ENCODE measurements at regions not wholly inside any gene's neighbourhood (a gene's known extent, or its start where the extent isn't known, plus 50 kb on each side); places are given as distances from the start of the nearest gene placed in this dataset.
"Not testable (repeated sequence)": the region's sequence is repeated elsewhere in the genome, so short reads cannot be mapped to it uniquely, and the experiment has no call there.

GRCh38 chr22:22977479-22978200 lies 90.0 kb downstream of the IGLL5 start:
- no peak for DNase-seq

GRCh38 chr22:22978637-22979036 lies 91.0 kb downstream of the IGLL5 start:
- no peak for DNase-seq

DNA sequence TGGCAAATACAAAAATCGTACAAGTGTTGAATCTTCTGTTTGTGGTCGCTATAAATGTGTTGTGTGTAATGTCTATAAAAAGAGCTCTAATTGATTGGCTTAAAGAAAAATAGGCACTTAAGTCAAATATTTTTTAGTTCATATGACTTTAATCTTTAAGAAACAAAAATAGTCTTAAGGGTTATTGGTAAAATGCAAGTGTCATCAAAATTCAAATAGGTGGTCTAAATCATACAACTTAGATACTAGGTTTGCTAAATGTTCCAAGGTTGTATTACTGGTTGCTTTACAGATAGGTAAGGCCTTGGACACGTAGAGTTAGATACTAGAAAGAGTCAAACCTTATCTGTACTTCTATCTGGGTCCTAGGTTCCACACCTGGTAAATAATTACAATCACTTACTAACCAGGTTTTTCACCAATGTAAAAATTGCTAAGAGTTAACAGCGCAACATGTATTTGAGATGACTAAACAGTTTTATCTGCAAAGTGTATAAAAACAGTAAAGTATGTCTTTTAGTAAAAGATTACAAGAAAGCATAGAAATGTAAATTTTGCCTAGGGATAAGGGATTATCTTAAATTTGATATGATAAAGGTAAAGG lies 91.1 kb upstream of the GNAZ start:
- no peak for DNase-seq

DNA sequence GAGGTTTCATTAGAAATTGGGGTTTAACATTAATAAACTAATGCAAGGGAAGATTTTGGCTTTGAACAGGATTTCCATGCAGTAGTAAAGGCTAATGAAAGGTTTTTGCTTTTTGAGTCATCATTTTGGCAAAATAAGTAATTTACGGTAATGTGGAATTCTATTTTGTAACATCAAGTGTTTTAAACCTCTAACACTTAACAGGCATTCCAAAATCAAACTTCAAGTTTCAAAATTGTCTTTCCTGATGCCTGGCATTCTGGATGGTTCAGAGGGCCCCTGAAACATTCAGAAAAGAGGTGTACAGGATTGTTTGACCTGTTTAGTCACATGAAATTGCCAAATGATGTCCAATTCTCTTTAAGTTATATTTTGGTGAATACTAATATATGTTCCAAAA lies 90.4 kb upstream of the GNAZ start:
- no peak for DNase-seq

- DNase-seq, result no peak
Measured at GRCh38 chr22:22981670-22982571, 88.4 kb upstream of the GNAZ start.

DNA sequence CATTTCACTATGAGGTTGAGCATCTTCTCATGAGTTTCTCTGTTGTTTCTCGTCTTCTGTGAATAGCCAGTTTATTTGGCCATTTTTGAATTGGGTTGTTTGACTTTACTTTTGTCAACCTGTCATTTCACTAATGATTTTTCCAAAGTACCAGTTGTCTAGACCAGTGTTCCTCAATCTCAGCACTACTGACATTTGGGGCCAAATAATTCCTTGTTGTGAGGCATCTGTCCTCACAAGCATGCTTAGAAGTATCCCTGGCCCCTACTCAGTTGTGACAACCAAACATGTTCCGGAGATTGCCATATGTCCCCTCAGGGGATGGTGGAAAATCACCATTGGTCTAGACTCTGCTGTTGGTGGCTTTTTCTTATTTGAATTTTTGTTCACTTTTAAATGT lies 87.7 kb upstream of the GNAZ start:
- DNase-seq, result no peak

DNA sequence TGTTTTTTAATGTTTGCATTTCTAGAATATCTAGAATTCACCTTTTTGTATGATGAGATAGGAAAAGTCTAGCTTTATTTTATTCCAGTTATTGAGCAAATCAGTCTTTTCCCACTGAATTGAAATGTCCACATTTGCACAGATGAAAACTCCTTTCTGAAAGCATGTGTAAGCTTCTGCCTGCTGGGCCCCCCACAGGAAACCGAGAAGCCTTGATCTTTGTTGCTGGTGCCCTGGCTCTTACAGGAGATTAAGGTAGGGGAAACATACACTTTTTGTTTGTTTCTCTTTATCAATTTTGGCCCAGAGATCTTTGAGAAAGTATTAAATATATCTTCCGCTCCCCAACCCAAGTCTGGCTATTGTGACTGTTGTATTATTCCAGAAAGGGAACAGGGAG lies 87.2 kb upstream of the GNAZ start:
- DNase-seq, result no peak

GRCh38 chr22:22983816-22984215 lies 86.5 kb upstream of the GNAZ start:
- no peak for DNase-seq

- no peak for DNase-seq
Measured at GRCh38 chr22:22984967-22985366, 85.4 kb upstream of the GNAZ start.

- DNase-seq, result no peak
Measured at GRCh38 chr22:22986008-22986407, 84.3 kb upstream of the GNAZ start.

- no peak for DNase-seq
Measured at GRCh38 chr22:22986640-22987039, 83.7 kb upstream of the GNAZ start.

GRCh38 chr22:22988150-22988549 lies 82.2 kb upstream of the GNAZ start:
- no peak for DNase-seq

DNA sequence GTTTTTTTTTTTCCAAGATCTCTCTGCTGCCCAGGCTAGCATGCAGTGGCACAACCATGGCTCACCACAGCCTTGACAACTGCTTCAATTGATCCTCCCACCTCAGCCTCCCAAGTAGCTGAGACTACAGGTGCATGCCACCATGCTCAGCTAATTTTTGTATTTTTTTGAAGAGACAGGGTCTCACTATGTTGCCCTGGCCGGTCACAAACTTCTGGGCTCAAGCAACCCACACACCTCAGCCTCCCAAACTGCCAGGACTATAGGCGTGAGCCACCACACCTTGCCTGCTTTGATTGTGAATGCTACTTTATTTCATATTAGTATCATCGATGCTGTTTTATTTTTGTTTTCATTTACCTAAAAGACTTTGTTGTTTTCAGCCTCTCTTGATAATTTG lies 81.5 kb upstream of the GNAZ start:
- no peak for DNase-seq

DNA sequence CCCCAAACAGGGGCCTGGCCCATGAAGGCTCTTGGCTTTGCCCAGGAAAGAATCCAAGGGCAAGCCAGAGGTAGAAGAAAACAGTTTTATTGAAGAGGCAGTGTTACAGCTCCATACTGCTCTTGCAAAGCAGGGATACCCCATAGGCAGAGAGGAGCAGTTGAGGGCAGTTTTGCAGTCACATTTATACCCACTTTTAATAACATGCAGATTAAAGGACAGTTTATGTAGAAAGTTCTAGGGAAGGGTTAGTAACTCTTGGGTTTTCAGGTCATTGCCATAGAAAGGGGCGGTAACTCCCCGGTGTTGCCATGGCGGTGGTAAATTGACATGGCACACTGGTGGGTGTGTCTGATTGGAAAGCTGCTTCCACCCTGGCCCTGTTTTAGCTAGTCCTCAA lies 80.5 kb upstream of the GNAZ start:
- DNase-seq, result no peak

- not testable (repeated sequence) for DNase-seq
Measured at GRCh38 chr22:22990711-22991505, 79.4 kb upstream of the GNAZ start.

DNA sequence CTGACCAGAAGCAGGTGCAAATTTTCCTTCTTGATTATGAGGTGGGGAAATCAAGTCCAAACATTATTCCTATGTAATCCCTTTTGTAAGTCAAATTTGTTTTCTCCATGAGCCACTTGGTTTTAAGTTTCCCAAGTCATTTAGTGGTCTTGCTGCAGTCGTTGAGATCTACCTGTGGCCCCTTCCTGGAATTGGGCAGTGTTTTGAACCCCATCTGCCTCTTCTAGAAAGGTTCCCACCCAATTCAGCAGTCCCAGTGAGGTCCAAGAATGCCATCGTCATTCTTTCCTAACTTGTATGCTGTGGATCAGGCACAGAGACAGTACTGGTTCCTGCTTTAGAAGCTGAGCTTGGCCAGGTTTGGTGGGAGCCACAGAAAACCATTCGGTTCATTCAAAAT lies 77.8 kb upstream of the GNAZ start:
- no peak for DNase-seq

DNA sequence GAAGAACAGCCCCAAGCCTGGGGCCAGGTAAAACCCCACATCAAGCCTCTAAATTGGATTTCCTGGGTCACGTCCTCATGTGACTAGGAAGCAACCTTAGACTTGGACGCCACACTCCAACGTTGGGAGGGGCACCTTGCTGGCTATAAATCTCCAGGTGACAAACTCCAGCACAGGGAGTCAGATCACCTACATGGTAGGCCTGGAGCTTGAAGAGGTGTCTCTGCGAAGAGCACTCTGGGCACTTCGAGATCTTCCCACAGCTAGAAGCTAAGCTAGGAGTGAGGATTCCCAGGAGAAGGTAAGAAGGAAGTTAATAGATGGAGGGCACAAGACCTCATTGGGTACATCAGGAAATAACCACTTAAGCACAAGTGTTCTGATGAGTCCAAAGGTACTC lies 77.1 kb upstream of the GNAZ start:
- DNase-seq, result no peak

- DNase-seq, result no peak
Measured at GRCh38 chr22:22995166-22995565, 75.2 kb upstream of the GNAZ start.

DNA sequence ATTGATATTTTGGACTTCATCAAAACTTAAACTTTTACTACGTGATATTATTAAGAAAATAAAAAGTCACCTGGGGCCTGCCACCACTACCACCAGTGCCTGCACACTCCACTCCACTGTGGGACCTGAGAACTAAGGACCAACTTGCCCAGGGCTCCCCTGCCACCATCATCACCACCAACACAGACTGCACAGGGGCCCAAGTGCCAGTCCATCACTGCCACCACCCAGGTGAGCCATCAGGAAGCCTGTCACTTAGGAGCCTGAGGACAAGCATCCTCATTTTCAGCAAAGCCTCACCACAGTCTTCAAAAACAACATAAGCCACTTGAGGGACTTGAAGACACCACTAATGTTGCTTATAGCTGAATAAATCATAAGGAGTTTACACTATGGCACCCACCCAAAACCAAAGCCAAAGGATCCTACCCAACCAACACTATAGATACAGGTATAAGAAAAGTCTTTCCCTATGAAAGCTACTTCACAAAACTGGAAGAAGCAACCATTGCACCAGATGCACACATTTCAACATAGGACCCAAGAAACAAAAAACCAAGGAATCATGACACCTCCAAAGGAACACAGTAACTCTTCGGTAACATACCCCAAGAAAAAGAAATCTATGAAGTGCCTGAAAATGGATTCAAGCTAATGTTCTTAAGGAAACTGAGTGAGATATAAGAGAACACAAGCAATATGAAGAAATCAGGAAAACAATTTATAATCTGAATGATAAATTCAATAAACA lies 73.6 kb upstream of the GNAZ start:
- DNase-seq, result no peak

GRCh38 chr22:22997262-22997898 lies 72.9 kb upstream of the GNAZ start:
- no peak for DNase-seq

- DNase-seq, result no peak
Measured at GRCh38 chr22:22997988-22998387, 72.3 kb upstream of the GNAZ start.

DNA sequence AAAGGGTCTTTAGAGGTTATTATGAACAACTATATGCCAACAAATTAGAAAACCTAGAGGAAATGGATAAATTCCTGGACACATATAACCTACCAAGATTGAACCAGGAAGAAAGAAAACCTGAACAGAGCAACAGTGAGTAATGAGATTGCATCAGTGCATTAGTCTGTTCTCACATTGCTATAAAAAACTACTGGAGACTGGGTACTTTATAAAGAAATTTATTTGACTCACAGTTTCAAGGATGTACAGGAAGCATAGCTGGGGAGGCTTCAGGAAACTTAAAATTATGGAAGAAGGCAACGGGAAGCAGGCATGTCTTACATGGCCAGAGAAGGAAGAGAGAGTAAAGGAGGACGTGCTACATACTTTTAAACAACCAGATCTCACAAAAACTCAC lies 70.8 kb upstream of the GNAZ start:
- no peak for DNase-seq

All from activated naive CD4-positive, alpha-beta T cell (primary cell).